GM12891 (cell line): ENCODE measurements at regions not wholly inside any gene's neighbourhood (a gene's known extent, or its start where the extent isn't known, plus 50 kb on each side); places are given as distances from the start of the nearest gene placed in this dataset.

Experiments
- DNase-seq: peaks from one replicate; pipeline ENCODE4 v3.0.0; 2011; ENCODE audit warnings: low spot score; ENCODE audit not compliant: insufficient read length
- FAIRE-seq: peaks from 2 replicates; lab custom pipeline; 2011; peaks lifted over from hg19 to GRCh38; lab: Jason Lieb, UNC
- PAX5 ChIP-seq: IDR thresholded peaks from 2 replicates; pipeline ENCODE4 v1.6.1; 2011; ENCODE audit warnings: low read length, moderate library complexity, mild to moderate bottlenecking; ENCODE audit not compliant: insufficient read depth, severe bottlenecking
- POLR2A ChIP-seq: IDR thresholded peaks from 2 replicates; pipeline ENCODE4 v1.6.1; 2011; ENCODE audit warnings: low read depth, low read length, control low read depth
- POLR2AphosphoS5 ChIP-seq: IDR thresholded peaks from 2 replicates; pipeline ENCODE4 v1.6.1; 2011; ENCODE audit warnings: low read depth, low read length, control low read depth
- POU2F2 ChIP-seq: IDR thresholded peaks from 2 replicates; pipeline ENCODE4 v1.6.1; 2011; ENCODE audit warnings: low read depth, mild to moderate bottlenecking, control low read depth, low read length, moderate library complexity
- SPI1 ChIP-seq: IDR thresholded peaks from 2 replicates; pipeline ENCODE4 v1.6.1; 2011; ENCODE audit warnings: low read depth, low read length, control low read depth
- TAF1 ChIP-seq: IDR thresholded peaks from 2 replicates; pipeline ENCODE4 v1.6.1; 2011; ENCODE audit warnings: low read depth, low read length, control low read depth

DNA sequence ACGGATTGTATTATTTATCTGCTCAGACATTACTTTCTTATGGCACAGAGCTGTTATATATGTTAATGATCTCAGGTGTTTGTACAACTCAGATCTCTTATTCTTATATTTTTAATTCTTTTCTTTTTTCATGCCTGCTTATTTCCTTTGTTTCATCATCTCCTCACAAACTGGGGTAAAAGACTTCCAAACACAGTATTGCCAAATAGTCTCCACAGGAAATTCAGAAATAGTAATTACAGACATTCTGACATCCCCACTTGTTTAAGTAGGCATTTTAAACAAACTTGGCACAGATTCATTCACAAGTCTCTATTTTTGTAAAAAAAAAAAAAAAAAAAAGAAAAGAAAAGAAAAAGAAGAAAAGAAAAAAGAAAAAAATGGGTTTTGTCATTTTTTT lies 129.7 kb upstream of the USP38 start:
- TF ChIP-seq TAF1 (no peak), PAX5 (no peak), POLR2A (no peak), SPI1 (no peak), POLR2AphosphoS5 (no peak), POU2F2 (no peak)
- DNase-seq = no peak
- FAIRE-seq = no peak

DNA sequence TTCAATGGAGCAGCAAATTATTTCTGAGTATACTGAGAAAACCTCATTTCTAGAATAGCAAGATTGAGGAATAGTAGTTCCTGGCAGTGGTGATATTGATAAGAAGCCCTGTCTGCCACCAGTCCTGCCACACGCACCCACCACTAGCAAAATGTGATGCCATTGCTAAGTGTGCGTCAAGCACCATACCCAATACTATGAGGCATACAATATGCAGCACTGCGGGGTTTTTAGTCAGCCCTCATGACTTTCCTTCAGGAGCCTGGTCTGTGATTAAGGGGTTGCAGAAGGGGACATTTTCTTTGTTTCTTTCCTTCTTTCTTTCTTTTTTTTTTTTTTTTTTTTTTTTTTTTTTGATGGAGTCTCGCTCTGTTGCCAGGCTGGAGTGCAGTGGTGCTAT lies 128.7 kb upstream of the USP38 start:
- TF ChIP-seq TAF1 (no peak), PAX5 (no peak), SPI1 (no peak), POU2F2 (no peak), POLR2AphosphoS5 (no peak), POLR2A (no peak)
- FAIRE-seq (no peak), DNase-seq (no peak)

DNA sequence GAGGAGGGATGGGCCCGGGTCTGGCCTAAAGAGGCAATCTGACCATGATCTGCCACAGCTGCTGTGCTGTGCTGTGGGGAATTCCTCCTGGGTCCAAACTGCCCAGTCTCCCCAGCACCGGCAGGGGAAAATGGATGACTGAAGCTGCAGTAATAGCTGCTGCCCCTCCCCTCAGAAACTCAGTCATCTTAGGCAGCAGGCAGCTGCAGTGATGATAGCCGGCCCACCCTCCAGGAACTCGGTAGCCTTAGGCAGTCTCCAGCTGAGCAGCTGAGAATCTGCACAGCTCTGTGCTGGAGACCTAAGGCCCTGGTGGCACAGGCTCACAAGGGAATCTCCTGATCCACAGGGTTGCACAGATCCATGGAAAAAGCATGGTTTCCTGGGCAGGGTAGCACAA lies 113.4 kb upstream of the USP38 start:
- FAIRE-seq = no peak
- DNase-seq = no peak
- no peak for TF ChIP-seq POLR2AphosphoS5
- no peak for TF ChIP-seq POU2F2
- no peak for TF ChIP-seq POLR2A
- no peak for TF ChIP-seq TAF1
- TF ChIP-seq PAX5 = no peak
- no peak for TF ChIP-seq SPI1

DNA sequence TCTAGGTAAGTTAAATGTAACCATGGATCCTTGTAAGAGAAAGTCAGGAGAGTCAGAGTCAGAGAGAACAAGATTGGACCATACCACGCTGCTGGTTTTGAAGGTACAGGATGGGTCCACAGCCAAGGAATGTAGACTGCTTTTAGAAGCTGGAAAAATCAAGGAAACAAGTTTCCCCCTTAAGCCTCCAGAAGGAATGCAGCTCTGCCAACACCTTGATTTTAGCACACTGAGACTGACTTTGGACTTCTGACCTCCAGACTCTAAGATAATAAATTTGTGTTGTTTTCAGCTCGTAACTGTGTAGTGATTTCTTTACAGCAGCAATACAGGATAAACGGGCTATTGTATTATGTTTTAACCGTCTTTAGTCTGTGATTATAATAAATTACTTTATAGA lies 108.0 kb upstream of the USP38 start:
- TF ChIP-seq SPI1 = no peak
- TF ChIP-seq POU2F2 = no peak
- no peak for TF ChIP-seq POLR2A
- no peak for TF ChIP-seq PAX5
- TF ChIP-seq POLR2AphosphoS5 = no peak
- no peak for TF ChIP-seq TAF1
- no peak for FAIRE-seq
- no peak for DNase-seq

DNA sequence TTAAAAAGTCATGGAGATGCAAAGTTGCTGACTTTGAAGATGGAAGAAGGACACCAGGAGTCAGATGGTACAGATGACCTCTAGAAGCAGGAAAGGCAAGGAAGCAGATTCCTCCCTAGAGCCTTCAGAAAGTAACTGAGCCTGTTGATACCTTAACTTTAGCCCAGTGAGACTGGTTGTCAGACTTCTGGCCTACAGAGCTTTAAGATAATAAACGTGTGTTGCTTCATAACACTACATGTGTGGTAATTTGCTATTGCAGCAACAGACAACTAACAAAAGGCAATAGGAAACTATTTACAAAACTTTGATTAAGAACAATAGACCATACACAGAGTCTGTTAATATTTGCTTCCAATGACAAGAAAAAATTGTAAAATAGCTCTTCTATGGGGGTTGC lies 102.0 kb upstream of the USP38 start:
- FAIRE-seq (no peak), DNase-seq (no peak)
- TF ChIP-seq PAX5 = no peak
- TF ChIP-seq TAF1 = no peak
- TF ChIP-seq SPI1 = no peak
- no peak for TF ChIP-seq POLR2AphosphoS5
- TF ChIP-seq POLR2A = no peak
- TF ChIP-seq POU2F2 = no peak

DNA sequence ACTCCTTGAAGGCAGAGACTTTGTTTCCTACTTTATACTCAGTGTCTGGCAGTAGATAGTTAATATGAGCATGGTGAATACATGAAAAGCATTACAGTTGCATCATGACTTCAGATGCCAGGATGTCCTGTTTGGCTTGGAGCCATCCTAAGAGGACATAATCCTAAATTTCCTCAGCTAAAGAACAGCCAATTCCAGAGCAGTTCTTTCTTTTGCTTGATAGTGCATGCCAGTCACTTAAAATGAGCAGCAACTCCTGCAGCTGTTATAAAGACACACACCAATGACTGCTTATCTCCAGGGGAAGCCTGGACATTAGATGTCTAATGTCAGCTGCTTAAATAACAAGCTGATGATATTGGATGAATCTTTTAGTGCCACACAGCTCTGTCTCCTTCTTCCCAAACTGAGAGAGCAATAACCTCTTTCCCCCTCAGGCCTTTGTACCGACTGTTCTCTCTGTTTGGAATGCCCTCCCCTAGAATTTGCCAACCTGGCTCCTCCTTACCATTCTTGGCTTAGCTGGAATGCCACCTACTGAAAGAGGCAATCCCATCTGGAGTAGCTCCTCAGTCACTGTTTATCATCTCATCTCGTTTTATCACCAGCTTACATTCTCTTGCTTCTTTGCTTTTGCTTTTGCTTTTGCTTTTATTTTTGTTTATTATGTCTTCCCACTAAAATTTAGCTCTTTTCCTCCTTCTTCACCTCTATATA lies 100.8 kb upstream of the USP38 start:
- no peak for FAIRE-seq
- TF ChIP-seq SPI1 = no peak
- no peak for TF ChIP-seq POLR2AphosphoS5
- no peak for TF ChIP-seq POLR2A
- TF ChIP-seq POU2F2 = no peak
- TF ChIP-seq PAX5 = no peak
- TF ChIP-seq TAF1 = no peak
- DNase-seq = no peak

DNA sequence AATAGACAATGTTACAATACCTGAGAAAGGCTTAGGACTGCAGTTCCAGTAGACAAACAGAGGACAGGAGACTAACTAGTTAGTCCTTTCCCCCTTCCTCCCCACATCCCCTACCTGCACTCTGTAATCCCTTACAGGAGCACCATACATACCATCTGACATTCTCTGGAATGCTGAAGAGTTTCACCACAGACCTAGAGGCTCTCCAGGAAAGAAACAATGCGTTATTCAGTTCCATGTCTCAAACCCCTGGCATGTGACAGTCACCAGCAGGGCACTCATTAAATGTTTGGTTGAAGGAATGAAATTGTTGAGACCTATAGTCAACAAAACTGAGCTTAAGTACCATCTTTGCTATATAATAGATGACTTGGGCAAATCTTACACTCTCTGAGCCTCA lies 100.2 kb upstream of the USP38 start:
- TF ChIP-seq POLR2A = no peak
- TF ChIP-seq POLR2AphosphoS5 = no peak
- TF ChIP-seq PAX5 = no peak
- TF ChIP-seq TAF1 = no peak
- TF ChIP-seq POU2F2 = no peak
- no peak for TF ChIP-seq SPI1
- FAIRE-seq (no peak), DNase-seq (no peak)

DNA sequence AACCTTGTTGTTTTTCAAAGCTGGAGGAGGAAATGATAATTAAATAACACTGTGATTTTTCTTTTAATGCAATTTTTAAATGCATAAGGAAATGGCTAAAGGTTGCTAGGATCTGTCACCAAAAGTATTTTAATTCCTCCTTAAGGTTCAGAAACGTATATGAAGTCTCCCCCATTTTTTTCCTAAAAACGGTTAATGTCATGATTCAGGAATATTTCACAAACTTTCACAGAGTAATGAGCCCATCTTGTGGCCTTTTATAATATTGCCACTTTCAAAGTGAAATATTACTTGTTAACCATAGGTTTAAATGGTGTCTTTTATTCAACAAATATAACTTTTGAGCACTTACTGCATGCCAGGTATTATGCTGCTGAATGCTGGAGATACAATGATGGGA lies 99.5 kb upstream of the USP38 start:
- FAIRE-seq = no peak
- DNase-seq = no peak

DNA sequence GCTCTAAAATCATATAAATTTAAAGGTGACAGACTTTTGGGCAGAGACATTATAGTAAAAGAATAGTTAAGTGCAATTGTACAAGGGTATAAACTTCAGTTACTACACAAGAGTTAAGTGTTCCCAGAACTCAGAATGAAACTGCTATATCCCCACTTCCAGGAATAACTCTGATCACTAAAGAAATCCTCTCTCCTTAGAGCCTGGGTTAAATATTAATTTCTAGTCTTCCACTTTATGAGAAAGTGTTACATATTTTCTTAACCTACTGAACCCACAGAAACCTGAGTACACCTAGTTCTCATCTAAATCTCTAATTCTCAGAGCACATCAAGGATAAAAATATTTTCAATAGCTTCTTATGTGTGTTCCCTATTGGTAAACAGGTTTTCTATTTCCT lies 99.1 kb upstream of the USP38 start:
- TF ChIP-seq TAF1 (no peak), POU2F2 (no peak), POLR2AphosphoS5 (no peak), PAX5 (no peak), POLR2A (no peak), SPI1 (no peak)
- DNase-seq (no peak), FAIRE-seq (no peak)

More for the DNA sequence above, 99.5 kb upstream of the USP38 start:
- no peak for TF ChIP-seq POU2F2
- TF ChIP-seq TAF1 = no peak
- TF ChIP-seq POLR2AphosphoS5 = no peak
- TF ChIP-seq POLR2A = no peak
- no peak for TF ChIP-seq PAX5
- no peak for TF ChIP-seq SPI1

DNA sequence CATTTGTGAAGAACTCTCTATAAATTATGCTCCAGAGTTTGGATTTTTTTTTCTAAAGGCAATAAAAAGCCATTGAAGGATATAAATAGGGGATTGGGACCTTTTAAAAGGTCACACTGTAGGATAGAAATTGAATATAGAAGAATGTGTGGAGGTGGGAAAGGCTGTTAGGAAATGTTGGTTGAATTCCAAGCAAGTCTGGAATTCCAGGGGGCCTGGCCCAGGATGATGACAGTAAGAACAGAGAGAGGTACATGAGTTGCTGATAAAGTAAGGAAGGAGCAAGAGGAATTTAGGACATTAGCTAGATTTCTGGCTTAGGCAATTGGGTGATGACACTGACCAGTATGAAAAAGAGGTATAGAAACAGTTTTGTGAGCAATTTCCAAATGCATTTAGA lies 95.4 kb upstream of the USP38 start:
- DNase-seq = no peak
- TF ChIP-seq TAF1 (no peak), POLR2AphosphoS5 (no peak), POLR2A (no peak), SPI1 (no peak), PAX5 (no peak), POU2F2 (no peak)
- no peak for FAIRE-seq
